Gastroesophageal sphincter (tissue), 4 donors: ENCODE measurements at regions not wholly inside any gene's neighbourhood (a gene's known extent, or its start where the extent isn't known, plus 50 kb on each side); places are given as distances from the start of the nearest gene placed in this dataset.

Source experiments
- ATAC-seq: fragments of 150-250 bp; one replicate; pipeline ENCODE4 v1.9.1; 2016; ENCODE audit warnings: mild to moderate bottlenecking, moderate library complexity
- H3K27ac ChIP-seq, 4 donors: fragments of 200-600 bp; sonication (generic) in 3 of 4; 1 replicate in 3 of 4; 2 replicates in 1 of 4; pipeline ENCODE4 v1.5.1; 2016 to 2019
- H3K27me3 ChIP-seq: fragments of 200-600 bp; sonication (generic); one replicate; pipeline ENCODE4 v1.5.1; 2019
- H3K36me3 ChIP-seq, 2 donors: fragments of 200-600 bp; sonication (generic); one replicate each; pipeline ENCODE4 v1.5.1; 2019; ENCODE audit warnings: control low read depth in 1 of 2
- H3K4me1 ChIP-seq, 3 donors: fragments of 200-600 bp; sonication (generic); 1 replicate in 2 of 3; 2 replicates in 1 of 3; pipeline ENCODE4 v1.5.1; 2016 to 2019; ENCODE audit warnings: control low read depth in 2 of 3
- H3K4me3 ChIP-seq, 2 donors: fragments of 200-600 bp; sonication (generic); one replicate each; pipeline ENCODE4 v1.5.1; 2019; ENCODE audit warnings: mild to moderate bottlenecking in 1 of 2, moderate library complexity in 1 of 2
- H3K9me3 ChIP-seq, 3 donors: fragments of 200-600 bp; sonication (generic); one replicate each; pipeline ENCODE4 v1.5.1; 2017 to 2019; ENCODE audit warnings: control low read depth in 2 of 3
- CTCF ChIP-seq, 4 experiments: fragments of 200-600 bp in 2 of 4; fragments of 450-650 bp in 2 of 4; sonication (generic) in 1 of 4; IDR thresholded peaks; one replicate each; pipeline ENCODE4 v1.5.1; 2017 to 2019; ENCODE audit warnings: antibody characterized with exemption in 4 of 4, mild to moderate bottlenecking in 2 of 4, moderate library complexity in 2 of 4
- EP300 ChIP-seq: sonication (generic); formaldehyde crosslinking; IDR thresholded peaks from one replicate; pipeline ENCODE4 v1.6.1; 2017; ENCODE audit warnings: antibody characterized with exemption, mild to moderate bottlenecking
- POLR2A ChIP-seq, 2 donors: fragments of 450-650 bp; IDR thresholded peaks; one replicate each; pipeline ENCODE4 v1.6.1; 2017; ENCODE audit warnings: antibody characterized with exemption in 2 of 2, mild to moderate bottlenecking in 2 of 2, moderate library complexity in 1 of 2
- POLR2AphosphoS5 ChIP-seq: sonication (generic); formaldehyde crosslinking; IDR thresholded peaks from one replicate; pipeline ENCODE4 v1.6.1; 2017; ENCODE audit warnings: antibody characterized with exemption
- WGBS, 2 donors: methylation state at CpG; one replicate each; pipeline ENCODE4 v1.1.5; 2018; ENCODE audit warnings: low coverage in 1 of 2; 5-methylcytosine and 5-hydroxymethylcytosine counted together

DNA sequence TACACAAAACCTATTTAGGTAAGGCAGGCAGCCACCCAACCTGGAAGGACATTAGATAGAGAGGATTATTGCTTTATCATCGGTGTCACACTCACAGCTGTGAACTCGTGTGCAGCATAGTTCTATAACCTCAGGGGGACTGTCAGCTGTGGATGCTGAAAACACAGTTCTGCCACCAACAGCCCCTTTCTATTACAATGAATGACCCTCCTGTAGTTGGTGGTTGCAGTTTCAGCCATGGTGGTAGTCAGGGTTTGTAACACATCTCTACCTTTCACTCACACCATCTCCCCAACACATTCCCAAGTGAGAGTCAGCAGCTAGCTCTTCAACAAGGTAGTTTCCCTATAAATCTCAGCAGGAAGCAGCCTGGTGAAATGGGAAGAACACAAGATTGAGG, 136.8 kb downstream of the ZC3H11B start:
- 93% methylated on average over 2 of the region's 2 CpGs; no CpG with 5 or more reads in 1 of the 2 donors for WGBS, 2 donors
- Histone ChIP-seq H3K36me3 (no peaks in the 10 kb centered on the region), H3K4me1 (no peaks in the 10 kb centered on the region), H3K27ac (no peak overlapping the region), H3K27me3 (no peaks in the 10 kb centered on the region), H3K9me3 (no peaks in the 10 kb centered on the region), H3K4me3 (no peak overlapping the region)
- TF ChIP-seq EP300 (no peak), POLR2A (IDR thresholded peaks at IDR 0.05) (no peak), CTCF (IDR thresholded peaks at IDR 0.05) (no peak), POLR2AphosphoS5 (no peak)
- no peak for ATAC-seq

GRCh38 chr1:219472596-219472995, 140.3 kb downstream of the ZC3H11B start:
- Histone ChIP-seq H3K4me3 (no peak overlapping the region), H3K9me3 (no peaks in the 10 kb centered on the region), H3K4me1 (no peaks in the 10 kb centered on the region), H3K36me3 (no peaks in the 10 kb centered on the region), H3K27me3 (no peaks in the 10 kb centered on the region), H3K27ac (no peak overlapping the region)
- no peak for ATAC-seq
- no peak for TF ChIP-seq POLR2A (IDR thresholded peaks at IDR 0.05)
- no peak for TF ChIP-seq POLR2AphosphoS5
- no peak for TF ChIP-seq EP300
- no peak for TF ChIP-seq CTCF (IDR thresholded peaks at IDR 0.05)
- WGBS, 2 donors: 90 to 100% methylated on average over 1 to 2 of the region's 2 CpGs

GRCh38 chr1:219467524-219467923, 145.4 kb downstream of the ZC3H11B start:
- 61 to 64% methylated on average over 2 of the region's 2 CpGs for WGBS, 2 donors
- Histone ChIP-seq H3K27ac (no peak overlapping the region), H3K4me1 (no peaks in the 10 kb centered on the region), H3K36me3 (no peaks in the 10 kb centered on the region), H3K4me3 (no peak overlapping the region), H3K9me3 (no peaks in the 10 kb centered on the region), H3K27me3 (no peaks in the 10 kb centered on the region)
- no peak for ATAC-seq
- no peak for TF ChIP-seq CTCF (IDR thresholded peaks at IDR 0.05)
- TF ChIP-seq EP300: no peak
- TF ChIP-seq POLR2AphosphoS5: no peak
- TF ChIP-seq POLR2A (IDR thresholded peaks at IDR 0.05): no peak

GRCh38 chr1:219466766-219467165, 146.1 kb downstream of the ZC3H11B start:
- TF ChIP-seq POLR2AphosphoS5 (no peak), CTCF (IDR thresholded peaks at IDR 0.05) (no peak), POLR2A (IDR thresholded peaks at IDR 0.05) (no peak), EP300 (no peak)
- no peaks in the 10 kb centered on the region for H3K4me1 ChIP-seq
- no peak overlapping the region for H3K27ac ChIP-seq
- H3K36me3 ChIP-seq: no peaks in the 10 kb centered on the region
- H3K27me3 ChIP-seq: no peaks in the 10 kb centered on the region
- H3K4me3 ChIP-seq: no peak overlapping the region
- H3K9me3 ChIP-seq: no peaks in the 10 kb centered on the region
- no peak for ATAC-seq

- WGBS, 2 donors: 81 to 94% methylated on average over 5 to 7 of the region's 7 CpGs
- H3K27me3 ChIP-seq: no peaks in the 10 kb centered on the region
Measured at GRCh38 chr1:219465212-219466093, 147.5 kb downstream of the ZC3H11B start.

More at GRCh38 chr1:219465212-219466093, 147.5 kb downstream of the ZC3H11B start:
- no peaks in the 10 kb centered on the region for H3K4me1 ChIP-seq
- H3K27ac ChIP-seq: no peak overlapping the region
- TF ChIP-seq EP300: no peak
- TF ChIP-seq POLR2A (IDR thresholded peaks at IDR 0.05): no peak
- TF ChIP-seq POLR2AphosphoS5: no peak
- TF ChIP-seq CTCF (IDR thresholded peaks at IDR 0.05): no peak
- no peak for ATAC-seq
- H3K36me3 ChIP-seq: no peaks in the 10 kb centered on the region
- H3K9me3 ChIP-seq: no peaks in the 10 kb centered on the region
- H3K4me3 ChIP-seq: no peak overlapping the region
